ENCODE measurements at regions not wholly inside any gene's neighbourhood (a gene's known extent, or its start where the extent isn't known, plus 50 kb on each side); places are given as distances from the start of the nearest gene placed in this dataset.

DNA sequence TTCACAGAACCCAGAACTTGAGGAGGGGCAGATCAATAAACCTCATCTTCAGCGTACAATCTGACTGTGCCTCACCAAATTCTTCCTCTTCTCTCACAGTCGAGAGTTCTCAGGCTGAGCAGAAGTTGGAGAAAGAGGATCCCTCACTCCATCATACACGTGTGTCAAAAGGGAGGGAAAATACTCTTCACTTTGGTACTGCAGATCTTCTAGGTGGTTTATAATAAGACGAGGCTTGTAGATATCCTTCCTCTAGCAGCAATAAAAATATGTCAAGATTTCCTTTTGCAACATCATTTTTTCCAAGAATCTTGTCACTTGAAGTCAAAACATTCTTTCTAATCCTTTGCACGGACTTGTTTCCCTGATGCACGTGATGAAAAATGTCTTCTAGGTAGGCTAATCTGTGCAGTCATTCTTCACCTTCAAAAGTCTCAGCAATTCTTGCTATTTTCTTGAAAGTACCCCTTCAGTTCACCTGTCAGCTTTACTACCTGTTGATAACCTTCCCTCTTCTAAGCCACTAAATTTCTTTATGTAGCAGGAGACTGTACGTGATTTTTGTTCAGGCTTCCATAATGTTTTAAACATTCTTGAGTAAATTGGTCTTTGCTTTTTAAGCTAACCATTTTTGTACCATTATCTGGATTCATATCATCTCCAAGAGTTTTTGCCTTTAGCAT, 214.1 kb downstream of the NUAK1 start:
- Histone ChIP-seq H3K36me3 (ENCODE audit: control insufficient read depth, insufficient read depth, low read length) (no peaks in the 10 kb centered on the region), H3K4me3 (ENCODE audit: insufficient read depth, low read depth, low read length) (no peak overlapping the region), H3K4me1 (ENCODE audit: control insufficient read depth, insufficient read depth, low read length) (no peaks in the 10 kb centered on the region), H3K9me3 (ENCODE audit: control insufficient read depth, low read length) (no peaks in the 10 kb centered on the region), H3K27me3 (ENCODE audit: control insufficient read depth, insufficient read depth, low read length, poor library complexity, severe bottlenecking) (no peaks in the 10 kb centered on the region), H3K27ac (ENCODE audit: insufficient read depth, low read depth, low read length, poor library complexity, severe bottlenecking) (no peak overlapping the region)
- WGBS, 2 experiments: 84 to 88% methylated on average over 6 to 7 of the region's 7 CpGs

DNA sequence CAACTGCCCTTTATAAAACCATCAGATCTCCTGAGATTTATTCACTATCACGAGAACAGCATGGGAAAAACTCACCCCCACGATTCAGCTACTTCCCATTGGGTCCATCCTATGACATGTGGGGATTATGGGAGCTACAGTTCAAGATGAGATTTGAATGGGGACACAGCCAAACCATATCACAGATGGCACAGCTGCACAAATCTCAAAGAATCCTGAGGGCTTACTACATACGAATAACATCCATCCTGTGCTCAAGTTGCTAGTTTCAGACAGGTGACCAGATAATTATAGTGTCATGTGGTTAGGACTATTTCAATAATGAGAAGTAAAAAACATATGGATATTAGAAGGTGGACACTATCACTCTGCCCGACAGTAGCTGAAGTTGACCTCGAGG, 211.2 kb downstream of the NUAK1 start:
- Histone ChIP-seq H3K9me3 (ENCODE audit: control insufficient read depth, low read length) (no peaks in the 10 kb centered on the region), H3K27ac (ENCODE audit: insufficient read depth, low read depth, low read length, poor library complexity, severe bottlenecking) (no peak overlapping the region), H3K4me1 (ENCODE audit: control insufficient read depth, insufficient read depth, low read length) (peaks cover 9% of the 10 kb centered on the region), H3K27me3 (ENCODE audit: control insufficient read depth, insufficient read depth, low read length, poor library complexity, severe bottlenecking) (no peaks in the 10 kb centered on the region), H3K36me3 (ENCODE audit: control insufficient read depth, insufficient read depth, low read length) (no peaks in the 10 kb centered on the region), H3K4me3 (ENCODE audit: insufficient read depth, low read depth, low read length) (no peak overlapping the region)
- WGBS, 2 experiments: 92 to 98% methylated on average over 5 of the region's 5 CpGs

DNA sequence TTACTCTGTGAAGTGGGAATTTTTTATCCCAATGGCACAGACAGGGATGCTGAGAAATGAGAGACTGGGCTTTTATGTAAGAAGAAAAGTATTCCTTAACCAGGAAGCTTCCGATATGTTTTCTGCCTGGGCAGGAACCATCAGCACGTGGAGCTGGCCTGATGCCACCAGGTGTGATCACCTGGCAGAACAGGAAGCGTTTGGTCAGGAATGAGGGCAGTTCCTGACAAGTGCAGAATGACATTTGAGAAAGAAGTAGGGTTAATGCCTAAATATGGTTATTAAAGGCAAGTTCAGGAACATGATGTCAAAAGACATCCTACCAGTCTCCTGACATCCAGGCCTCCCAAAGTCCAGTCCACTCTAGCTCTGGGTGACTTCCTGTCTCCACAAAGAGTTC, 210.3 kb downstream of the NUAK1 start:
- no peaks in the 10 kb centered on the region for H3K36me3 ChIP-seq (ENCODE audit: control insufficient read depth, insufficient read depth, low read length)
- H3K4me1 ChIP-seq (ENCODE audit: control insufficient read depth, insufficient read depth, low read length): peaks cover 9% of the 10 kb centered on the region
- no peak overlapping the region for H3K4me3 ChIP-seq (ENCODE audit: insufficient read depth, low read depth, low read length)
- H3K27me3 ChIP-seq (ENCODE audit: control insufficient read depth, insufficient read depth, low read length, poor library complexity, severe bottlenecking): no peaks in the 10 kb centered on the region
- H3K27ac ChIP-seq (ENCODE audit: insufficient read depth, low read depth, low read length, poor library complexity, severe bottlenecking): no peak overlapping the region
- 91 to 92% methylated on average over 3 of the region's 3 CpGs for WGBS, 2 experiments
- H3K9me3 ChIP-seq (ENCODE audit: control insufficient read depth, low read length): no peaks in the 10 kb centered on the region

DNA sequence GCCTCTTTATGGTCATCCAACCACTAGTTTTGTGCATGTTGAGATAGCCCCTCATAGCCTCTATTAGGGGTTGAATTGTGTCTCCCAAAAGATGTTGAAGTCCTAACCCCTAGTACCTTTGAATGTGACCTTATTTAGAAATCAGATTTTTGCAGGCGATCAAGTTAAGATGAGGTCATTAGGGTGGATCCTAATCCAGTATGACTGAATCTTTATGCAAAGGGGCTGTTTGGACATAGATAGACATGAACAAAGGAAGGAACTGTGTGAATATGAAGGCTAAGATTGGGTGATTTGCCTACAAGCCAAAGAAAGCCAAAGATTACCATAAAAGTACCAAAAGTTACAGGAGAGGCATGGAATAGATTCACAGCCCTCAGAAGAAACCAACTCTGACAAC, 209.6 kb downstream of the NUAK1 start:
- Histone ChIP-seq H3K9me3 (ENCODE audit: control insufficient read depth, low read length) (no peaks in the 10 kb centered on the region), H3K36me3 (ENCODE audit: control insufficient read depth, insufficient read depth, low read length) (no peaks in the 10 kb centered on the region), H3K4me1 (ENCODE audit: control insufficient read depth, insufficient read depth, low read length) (peaks cover 13% of the 10 kb centered on the region), H3K27ac (ENCODE audit: insufficient read depth, low read depth, low read length, poor library complexity, severe bottlenecking) (no peak overlapping the region), H3K27me3 (ENCODE audit: control insufficient read depth, insufficient read depth, low read length, poor library complexity, severe bottlenecking) (no peaks in the 10 kb centered on the region), H3K4me3 (ENCODE audit: insufficient read depth, low read depth, low read length) (no peak overlapping the region)
- 92 to 100% methylated on average over 1 of the region's 1 CpG for WGBS, 2 experiments

DNA sequence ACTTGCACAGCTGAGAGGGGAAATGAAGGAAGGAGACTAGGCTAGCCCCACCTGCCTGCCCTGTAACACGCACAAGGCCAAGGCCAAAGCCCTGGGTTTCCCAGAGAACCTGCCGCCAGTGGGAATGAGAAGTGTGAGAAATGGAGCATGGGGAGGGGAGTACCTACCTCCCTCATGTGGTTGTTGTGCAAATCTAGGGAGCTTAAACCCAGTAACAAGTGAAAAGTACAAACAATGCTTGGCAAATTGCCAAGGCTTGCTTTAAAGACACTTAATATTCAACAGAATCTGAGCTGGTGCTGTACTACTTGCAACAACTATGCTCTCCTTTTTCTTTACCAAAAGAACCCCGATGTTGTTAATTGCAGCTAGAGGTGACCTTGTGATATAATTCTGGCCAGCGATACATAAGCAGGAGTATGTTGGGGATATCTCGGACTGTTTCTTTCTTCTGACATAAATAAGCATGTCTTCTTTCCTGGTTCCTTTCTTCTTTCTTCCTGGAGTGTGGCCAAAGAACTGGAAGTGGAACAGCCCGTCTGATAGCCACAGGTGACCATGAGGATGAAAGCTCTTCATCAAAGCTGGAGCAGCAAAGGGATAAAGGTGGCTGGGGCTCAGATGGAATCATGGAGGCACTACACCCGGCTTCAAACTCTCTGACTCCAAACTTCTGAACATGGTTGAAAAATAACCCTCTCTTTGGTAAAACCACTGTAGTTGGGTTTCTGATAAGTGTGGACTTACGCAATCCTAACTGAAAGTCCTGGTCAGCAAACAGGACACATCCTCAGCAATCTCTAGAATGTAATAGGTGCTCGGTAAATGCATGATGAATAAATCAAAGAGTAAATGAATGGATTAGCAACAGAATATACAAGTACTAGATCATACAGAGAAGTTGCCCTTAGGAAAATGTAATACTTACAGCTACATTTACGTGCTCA, 207.9 kb downstream of the NUAK1 start:
- H3K36me3 ChIP-seq (ENCODE audit: control insufficient read depth, insufficient read depth, low read length): no peaks in the 10 kb centered on the region
- no peak overlapping the region for H3K27ac ChIP-seq (ENCODE audit: insufficient read depth, low read depth, low read length, poor library complexity, severe bottlenecking)
- H3K9me3 ChIP-seq (ENCODE audit: control insufficient read depth, low read length): no peaks in the 10 kb centered on the region
- no peak overlapping the region for H3K4me3 ChIP-seq (ENCODE audit: insufficient read depth, low read depth, low read length)
- H3K4me1 ChIP-seq (ENCODE audit: control insufficient read depth, insufficient read depth, low read length): peaks cover 13% of the 10 kb centered on the region
- H3K27me3 ChIP-seq (ENCODE audit: control insufficient read depth, insufficient read depth, low read length, poor library complexity, severe bottlenecking): no peaks in the 10 kb centered on the region
- WGBS, 2 experiments: 91 to 93% methylated on average over 8 to 10 of the region's 10 CpGs

DNA sequence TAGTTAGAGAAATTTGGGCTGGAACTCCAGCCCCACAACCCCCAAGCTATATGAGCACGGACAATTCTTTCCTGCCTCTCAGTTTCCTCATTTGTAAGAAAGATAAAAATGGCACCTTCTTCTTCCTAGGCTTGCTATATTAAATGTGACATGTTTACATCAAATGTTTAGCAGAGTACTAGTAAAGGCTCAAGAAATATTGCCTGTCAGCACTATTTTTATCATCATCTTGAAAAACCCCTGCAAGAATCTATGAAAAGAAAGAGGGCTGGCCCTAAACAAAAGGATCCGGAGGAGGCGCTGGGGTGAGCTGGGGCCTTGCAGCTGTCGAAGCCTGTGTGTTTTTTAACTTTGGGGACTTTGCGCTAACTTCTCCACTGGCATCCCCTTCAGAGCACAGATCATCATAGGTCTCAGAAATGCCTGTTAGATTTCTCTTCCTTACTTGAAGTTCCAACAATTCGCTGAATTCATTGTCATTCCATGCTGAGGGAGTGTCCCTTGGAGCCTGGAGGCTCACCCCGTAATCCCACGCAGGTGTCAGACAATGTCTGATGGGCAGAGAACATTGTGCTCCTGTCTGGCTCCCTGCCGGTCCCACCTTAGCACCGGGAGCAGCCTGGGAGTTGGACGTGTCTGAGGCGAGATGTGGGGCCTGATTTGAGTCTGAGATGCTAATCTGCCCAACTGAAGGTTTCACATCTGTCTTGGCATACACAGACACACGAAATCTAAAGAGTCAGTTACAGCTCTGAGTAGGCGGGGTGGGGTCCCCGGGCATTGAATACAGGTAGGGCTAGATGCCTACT, 206.8 kb downstream of the NUAK1 start:
- WGBS, 2 experiments: 71 to 75% methylated on average over 15 of the region's 15 CpGs
- no peak overlapping the region for H3K27ac ChIP-seq (ENCODE audit: insufficient read depth, low read depth, low read length, poor library complexity, severe bottlenecking)

DNA sequence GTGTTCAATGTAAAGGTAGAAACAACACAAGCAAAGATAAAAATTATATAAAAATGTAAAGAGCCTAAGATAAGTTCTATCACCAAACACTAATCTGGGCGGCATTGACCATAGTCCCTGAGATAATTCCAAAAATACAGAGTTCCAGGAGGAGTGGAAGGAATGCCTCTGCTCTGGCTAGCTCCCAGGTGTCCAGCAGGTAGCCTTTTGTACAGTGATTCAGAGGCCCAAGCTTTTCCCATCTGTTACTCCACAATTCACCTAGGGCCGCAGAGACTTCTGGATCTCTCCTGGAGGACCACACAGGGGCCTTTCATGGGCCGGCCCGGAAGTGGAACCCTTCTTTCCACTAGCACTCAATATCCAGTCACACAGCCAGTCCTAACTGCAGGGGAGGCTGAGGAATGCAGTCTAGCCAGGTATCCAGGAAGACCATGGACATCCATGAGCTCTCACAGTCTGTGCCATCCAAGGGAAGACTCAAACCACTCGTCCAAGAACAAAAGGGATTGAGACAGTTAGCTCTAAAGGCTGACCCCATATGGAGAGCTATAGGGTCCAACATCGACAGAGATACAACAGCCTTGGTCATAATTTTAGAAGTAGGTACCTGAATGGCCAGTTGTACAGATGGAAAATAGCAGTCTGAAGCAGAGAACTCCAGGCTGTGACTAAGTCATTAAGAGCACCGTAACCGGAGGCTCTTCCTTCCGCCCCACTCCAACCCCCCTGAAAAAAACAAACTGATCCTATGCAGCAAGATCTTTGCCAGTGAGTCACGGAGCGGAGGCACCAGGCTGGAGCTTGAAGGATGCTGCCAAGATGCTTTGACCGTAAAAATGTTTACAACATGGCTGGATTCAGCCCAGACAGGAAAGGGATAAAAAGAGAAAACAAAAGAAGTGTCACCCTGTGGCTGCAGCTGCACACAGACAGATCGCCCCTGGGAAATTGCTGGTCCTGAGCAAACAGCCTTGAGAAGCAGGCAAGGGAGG, 204.8 kb downstream of the NUAK1 start:
- 91% methylated on average over 13 of the region's 13 CpGs for WGBS, 2 experiments
- H3K27ac ChIP-seq (ENCODE audit: insufficient read depth, low read depth, low read length, poor library complexity, severe bottlenecking): no peak overlapping the region
- H3K4me1 ChIP-seq (ENCODE audit: control insufficient read depth, insufficient read depth, low read length): peaks cover 13% of the 10 kb centered on the region
- no peaks in the 10 kb centered on the region for H3K9me3 ChIP-seq (ENCODE audit: control insufficient read depth, low read length)
- H3K27me3 ChIP-seq (ENCODE audit: control insufficient read depth, insufficient read depth, low read length, poor library complexity, severe bottlenecking): no peaks in the 10 kb centered on the region
- H3K4me3 ChIP-seq (ENCODE audit: insufficient read depth, low read depth, low read length): no peak overlapping the region
- no peaks in the 10 kb centered on the region for H3K36me3 ChIP-seq (ENCODE audit: control insufficient read depth, insufficient read depth, low read length)

More for the DNA sequence above, 206.8 kb downstream of the NUAK1 start:
- H3K4me1 ChIP-seq (ENCODE audit: control insufficient read depth, insufficient read depth, low read length): peaks cover 13% of the 10 kb centered on the region
- no peaks in the 10 kb centered on the region for H3K27me3 ChIP-seq (ENCODE audit: control insufficient read depth, insufficient read depth, low read length, poor library complexity, severe bottlenecking)
- H3K9me3 ChIP-seq (ENCODE audit: control insufficient read depth, low read length): no peaks in the 10 kb centered on the region
- no peaks in the 10 kb centered on the region for H3K36me3 ChIP-seq (ENCODE audit: control insufficient read depth, insufficient read depth, low read length)
- no peak overlapping the region for H3K4me3 ChIP-seq (ENCODE audit: insufficient read depth, low read depth, low read length)

DNA sequence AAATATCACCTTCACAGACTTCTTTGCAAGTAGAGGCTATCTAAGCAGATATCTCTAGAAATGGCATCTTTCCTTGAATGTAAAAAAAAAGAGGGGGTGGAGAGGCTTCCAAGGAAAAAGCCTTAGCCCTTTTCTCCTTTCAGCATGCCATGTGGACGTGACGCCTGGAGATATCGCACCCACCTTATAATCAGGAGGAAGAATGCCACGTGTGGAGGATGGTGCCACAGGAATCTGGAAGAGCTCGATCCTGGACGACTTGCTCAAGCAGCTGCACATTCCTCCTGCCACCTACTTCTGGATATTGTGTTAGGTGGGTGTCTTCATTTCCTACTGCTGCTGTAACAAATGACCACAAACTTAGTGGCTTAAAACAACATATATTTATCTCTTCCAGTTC, 203.6 kb downstream of the NUAK1 start:
- Histone ChIP-seq H3K4me3 (ENCODE audit: insufficient read depth, low read depth, low read length) (no peak overlapping the region), H3K27ac (ENCODE audit: insufficient read depth, low read depth, low read length, poor library complexity, severe bottlenecking) (no peak overlapping the region), H3K27me3 (ENCODE audit: control insufficient read depth, insufficient read depth, low read length, poor library complexity, severe bottlenecking) (no peaks in the 10 kb centered on the region), H3K4me1 (ENCODE audit: control insufficient read depth, insufficient read depth, low read length) (peaks cover 13% of the 10 kb centered on the region), H3K36me3 (ENCODE audit: control insufficient read depth, insufficient read depth, low read length) (no peaks in the 10 kb centered on the region), H3K9me3 (ENCODE audit: control insufficient read depth, low read length) (no peaks in the 10 kb centered on the region)
- 92 to 96% methylated on average over 6 of the region's 6 CpGs for WGBS, 2 experiments

DNA sequence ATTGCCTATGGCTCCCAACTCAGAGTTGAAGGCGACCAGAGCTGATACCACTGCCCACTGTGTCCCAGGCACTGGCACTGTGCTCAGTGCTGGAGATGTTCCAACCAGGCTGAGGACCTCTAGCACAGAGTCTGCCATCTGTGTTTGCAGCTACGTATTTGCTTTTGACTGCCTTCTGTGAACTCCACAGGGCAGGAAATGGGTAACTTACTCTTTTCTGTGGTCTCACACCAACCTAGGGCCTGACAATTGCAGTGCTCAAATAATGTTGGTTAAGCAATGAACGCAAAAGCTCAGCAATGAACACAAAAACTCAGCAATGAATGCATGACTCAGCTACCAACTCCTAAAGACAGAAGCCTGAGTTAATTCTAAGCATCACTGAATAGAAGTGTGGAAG, 202.8 kb downstream of the NUAK1 start:
- no peaks in the 10 kb centered on the region for H3K9me3 ChIP-seq (ENCODE audit: control insufficient read depth, low read length)
- no peaks in the 10 kb centered on the region for H3K27me3 ChIP-seq (ENCODE audit: control insufficient read depth, insufficient read depth, low read length, poor library complexity, severe bottlenecking)
- WGBS, 2 experiments: 95% methylated on average over 3 of the region's 3 CpGs
- H3K4me1 ChIP-seq (ENCODE audit: control insufficient read depth, insufficient read depth, low read length): peaks cover 13% of the 10 kb centered on the region
- H3K27ac ChIP-seq (ENCODE audit: insufficient read depth, low read depth, low read length, poor library complexity, severe bottlenecking): no peak overlapping the region
- no peaks in the 10 kb centered on the region for H3K36me3 ChIP-seq (ENCODE audit: control insufficient read depth, insufficient read depth, low read length)
- H3K4me3 ChIP-seq (ENCODE audit: insufficient read depth, low read depth, low read length): no peak overlapping the region
